GM12878 (cell line): ENCODE measurements at regions not wholly inside any gene's neighbourhood (a gene's known extent, or its start where the extent isn't known, plus 50 kb on each side); places are given as distances from the start of the nearest gene placed in this dataset.

Experiments used
- ASH2L ChIP-seq: fragments of 300-600, 200-600 bp; sonication (generic); IDR thresholded peaks from 2 replicates; pipeline ENCODE4 v1.6.1; 2017; ENCODE audit warnings: low read depth, mild to moderate bottlenecking, borderline replicate concordance
- CREM ChIP-seq: IDR thresholded peaks from 2 replicates; pipeline ENCODE4 v1.6.1; 2014; ENCODE audit warnings: antibody characterized with exemption, low read depth
- E2F8 ChIP-seq: fragments of 450-650 bp; IDR thresholded peaks from 2 replicates; pipeline ENCODE4 v1.6.1; 2018; ENCODE audit warnings: mild to moderate bottlenecking, low read depth, moderate library complexity; ENCODE audit not compliant: partially characterized antibody
- ETV6 ChIP-seq, 2 experiments: fragments of 450-650 bp in 1 of 2; IDR thresholded peaks in 1 of 2; conservative IDR thresholded peaks in 1 of 2; 2 replicates each; pipeline ENCODE4 v1.6.1; 2014; ENCODE audit warnings: antibody characterized with exemption in 1 of 2, borderline replicate concordance in 1 of 2, low read depth in 1 of 2, mild to moderate bottlenecking in 1 of 2, moderate library complexity in 1 of 2
- GABPA ChIP-seq: IDR thresholded peaks from 2 replicates; pipeline ENCODE4 v1.6.1; 2014; ENCODE audit warnings: antibody characterized with exemption, low read depth, mild to moderate bottlenecking, inconsistent platforms
- IKZF2 ChIP-seq, 2 experiments: fragments of 450-650 bp; IDR thresholded peaks; 2 replicates each; pipeline ENCODE4 v1.6.1; 2017; ENCODE audit warnings: mild to moderate bottlenecking in 2 of 2, moderate library complexity in 2 of 2
- MAX ChIP-seq: IDR thresholded peaks from 2 replicates; pipeline ENCODE4 v1.6.1; 2012; ENCODE audit warnings: low read depth, low read length, improper control_type of control experiment
- MXI1 ChIP-seq: fragments of 150-350 bp; IDR thresholded peaks from 2 replicates; pipeline ENCODE4 v1.6.1; 2011; ENCODE audit warnings: low read depth, mild to moderate bottlenecking, inconsistent platforms, low read length, improper control_type of control experiment
- NR2C2 ChIP-seq: IDR thresholded peaks from 2 replicates; pipeline ENCODE4 v1.6.1; 2011; ENCODE audit warnings: borderline replicate concordance, low read depth; ENCODE audit not compliant: control insufficient read depth, insufficient read length
- POLR2AphosphoS2 ChIP-seq: IDR thresholded peaks from 2 replicates; pipeline ENCODE4 v1.6.1; 2011; ENCODE audit warnings: low read depth, mild to moderate bottlenecking, low read length, improper control_type of control experiment, moderate library complexity
- POU2F2 ChIP-seq: IDR thresholded peaks from 3 replicates; pipeline ENCODE4 v1.6.1; 2011; ENCODE audit warnings: low read depth, mild to moderate bottlenecking, low read length, borderline replicate concordance
- RCOR1 ChIP-seq: conservative IDR thresholded peaks from 2 replicates; pipeline ENCODE4 v1.6.1; 2012; ENCODE audit warnings: low read depth, low read length, improper control_type of control experiment
- RELA ChIP-seq: fragments of 450-650 bp; IDR thresholded peaks from 2 replicates; pipeline ENCODE4 v1.8.0; 2014; ENCODE audit warnings: borderline replicate concordance; ENCODE audit not compliant: partially characterized antibody
- RUNX3 ChIP-seq: IDR thresholded peaks from 2 replicates; pipeline ENCODE4 v1.6.1; 2012; ENCODE audit warnings: low read length, inconsistent platforms
- SMAD5 ChIP-seq: IDR thresholded peaks from 2 replicates; pipeline ENCODE4 v1.6.1; 2016; ENCODE audit warnings: antibody characterized with exemption, low read depth
- TAF1 ChIP-seq: IDR thresholded peaks from 2 replicates; pipeline ENCODE4 v1.6.1; 2011; ENCODE audit warnings: mild to moderate bottlenecking, low read depth, low read length, borderline replicate concordance
- TCF7 ChIP-seq: IDR thresholded peaks from 2 replicates; pipeline ENCODE4 v1.6.1; 2014; ENCODE audit warnings: antibody characterized with exemption, borderline replicate concordance
- USF1 ChIP-seq: IDR thresholded peaks from 2 replicates; pipeline ENCODE4 v1.6.1; 2011; ENCODE audit warnings: borderline replicate concordance, low read depth, mild to moderate bottlenecking, moderate library complexity, mixed read lengths, low read length; ENCODE audit not compliant: insufficient read depth; ENCODE audit errors: extremely low read length
- WRNIP1 ChIP-seq: IDR thresholded peaks from 2 replicates; pipeline ENCODE4 v1.6.1; 2011; ENCODE audit warnings: low read depth, low read length, improper control_type of control experiment, borderline replicate concordance
- ZBTB40 ChIP-seq: fragments of 450-650 bp; IDR thresholded peaks from 2 replicates; pipeline ENCODE4 v1.6.1; 2016; ENCODE audit warnings: mild to moderate bottlenecking, moderate library complexity, borderline replicate concordance

GRCh38 chr12:75635606-75636444 is 124.4 kb upstream of the KRR1 start (continued):
- 0 out of 4 replicates have a peak, but pooled peaks of 1 of the 2 experiments have one; percentile 8 for TF ChIP-seq ETV6 (conservative IDR thresholded peaks at IDR 0.05 in 1 of 2, IDR thresholded peaks at IDR 0.05 in 1 of 2; ENCODE audit: borderline replicate concordance in 1 of 2, low read depth in 1 of 2)
- no peak for TF ChIP-seq POU2F2
- no peak for TF ChIP-seq GABPA
- TF ChIP-seq IKZF2 (IDR thresholded peaks at IDR 0.05) = no peak; a peak in 1 of 4 replicates
- no peak for TF ChIP-seq E2F8
- no peak for TF ChIP-seq WRNIP1
- TF ChIP-seq SMAD5 = no peak
- peak; percentile 80 for TF ChIP-seq RUNX3
- no peak for TF ChIP-seq POLR2AphosphoS2
- TF ChIP-seq USF1 = no peak
- TF ChIP-seq ZBTB40 = no peak
- TF ChIP-seq ASH2L = no peak
- no peak for TF ChIP-seq MAX
- TF ChIP-seq TCF7 = peak; percentile 74; the same call in 1 of the 2 replicates
- no peak for TF ChIP-seq RCOR1
- TF ChIP-seq TAF1 = no peak
- TF ChIP-seq RELA = no peak
- peak; percentile 44; the same call in 1 of the 2 replicates for TF ChIP-seq CREM
- no peak for TF ChIP-seq MXI1
- no peak for TF ChIP-seq NR2C2
